ENCODE measurements at regions not wholly inside any gene's neighbourhood (a gene's known extent, or its start where the extent isn't known, plus 50 kb on each side); places are given as distances from the start of the nearest gene placed in this dataset.

GRCh38 chr21:34272321-34272720 lies 91.5 kb upstream of the KCNE2 start:
- ChIA-PET POLR2A (ENCODE audit: partially characterized antibody) (no interaction called here), CTCF (ENCODE audit: partially characterized antibody) (interaction anchor here (0.5 kb wide), 1 partner anchor 438 kb away, joined by 4 read pairs; no protein-coding TSS in a partner anchor)
- Mint-ChIP-seq H3K9me3 (peaks cover 0 to 2% (median 0%) of the 10 kb centered on the region in 8 donors), H3K36me3 (peaks cover 0 to 7% of the 10 kb centered on the region in 2 donors), H3K27me3 (peaks cover 0 to 3% of the 10 kb centered on the region in 2 donors), H3K4me1 (no peaks in the 10 kb centered on the region), H3K4me3 (no peak overlapping the region), H3K27ac (no peak overlapping the region)
- intact Hi-C loops (cut with micrococcal nuclease) = no loop called here
- Histone ChIP-seq H3K4me3 (ENCODE audit: low read length in 2 of 2) (no peak overlapping the region), H3K27ac (ENCODE audit: low read depth, low read length) (no peak overlapping the region), H3K4me1 (ENCODE audit: insufficient read depth, low read length) (no peaks in the 10 kb centered on the region), H3K27me3 (ENCODE audit: insufficient read depth, low read length) (peaks cover 3% of the 10 kb centered on the region), H3K9me3 (ENCODE audit: control insufficient read depth in 1 of 2, low read length in 2 of 2) (no peaks in the 10 kb centered on the region), H3K36me3 (ENCODE audit: insufficient read depth, low read length) (no peaks in the 10 kb centered on the region)
- DNase-seq = no peak

GRCh38 chr21:34274001-34274400 lies 89.8 kb upstream of the KCNE2 start:
- intact Hi-C loops (cut with micrococcal nuclease) = no loop called here
- Mint-ChIP-seq H3K27ac (no peak overlapping the region), H3K9me3 (peaks cover 0 to 2% (median 0%) of the 10 kb centered on the region in 8 donors), H3K4me3 (no peak overlapping the region), H3K27me3 (peaks cover 0 to 5% of the 10 kb centered on the region in 2 donors), H3K36me3 (peaks cover 0 to 3% of the 10 kb centered on the region in 2 donors), H3K4me1 (no peaks in the 10 kb centered on the region)
- Histone ChIP-seq H3K4me1 (ENCODE audit: insufficient read depth, low read length) (no peaks in the 10 kb centered on the region), H3K36me3 (ENCODE audit: insufficient read depth, low read length) (no peaks in the 10 kb centered on the region), H3K27ac (ENCODE audit: low read depth, low read length) (no peak overlapping the region), H3K27me3 (ENCODE audit: insufficient read depth, low read length) (peaks cover 3% of the 10 kb centered on the region), H3K9me3 (ENCODE audit: control insufficient read depth in 1 of 2, low read length in 2 of 2) (no peaks in the 10 kb centered on the region), H3K4me3 (ENCODE audit: low read length in 2 of 2) (no peak overlapping the region)
- POLR2A ChIA-PET (ENCODE audit: partially characterized antibody) = no interaction called here
- DNase-seq = no peak
- CTCF ChIA-PET (ENCODE audit: partially characterized antibody) = interaction anchor here (1.7 kb wide), 1 partner anchor 350 kb away, joined by 7 read pairs; no protein-coding TSS in a partner anchor

GRCh38 chr21:34276711-34277425 lies 86.9 kb upstream of the KCNE2 start:
- no peak for DNase-seq
- no peaks in the 10 kb centered on the region for H3K4me1 ChIP-seq (ENCODE audit: insufficient read depth, low read length)
- H3K9me3 Mint-ChIP-seq = peaks cover 0 to 2% (median 0%) of the 10 kb centered on the region in 8 donors
- H3K36me3 ChIP-seq (ENCODE audit: insufficient read depth, low read length) = no peaks in the 10 kb centered on the region
- peaks cover 3% of the 10 kb centered on the region for H3K27me3 ChIP-seq (ENCODE audit: insufficient read depth, low read length)
- H3K9me3 ChIP-seq (ENCODE audit: control insufficient read depth in 1 of 2, low read length in 2 of 2) = no peaks in the 10 kb centered on the region
- H3K4me3 ChIP-seq (ENCODE audit: low read length in 2 of 2) = no peak overlapping the region
- no peak overlapping the region for H3K27ac Mint-ChIP-seq
- no peak overlapping the region for H3K27ac ChIP-seq (ENCODE audit: low read depth, low read length)
- ChIA-PET CTCF (ENCODE audit: partially characterized antibody) (no interaction called here), POLR2A (ENCODE audit: partially characterized antibody) (no interaction called here)
- peaks cover 0 to 3% of the 10 kb centered on the region in 2 donors for H3K36me3 Mint-ChIP-seq
- no peaks in the 10 kb centered on the region for H3K4me1 Mint-ChIP-seq
- H3K4me3 Mint-ChIP-seq = no peak overlapping the region
- H3K27me3 Mint-ChIP-seq = peaks cover 0 to 5% of the 10 kb centered on the region in 2 donors
- intact Hi-C loops (cut with micrococcal nuclease) = no loop called here

GRCh38 chr21:34278451-34278850 lies 85.4 kb upstream of the KCNE2 start:
- DNase-seq = no peak
- Mint-ChIP-seq H3K27ac (no peak overlapping the region), H3K4me3 (no peak overlapping the region), H3K9me3 (peaks cover 0 to 2% (median 0%) of the 10 kb centered on the region in 8 donors), H3K27me3 (peaks cover 0 to 5% of the 10 kb centered on the region in 2 donors), H3K36me3 (peaks cover 0 to 3% of the 10 kb centered on the region in 2 donors), H3K4me1 (no peaks in the 10 kb centered on the region)
- Histone ChIP-seq H3K36me3 (ENCODE audit: insufficient read depth, low read length) (no peaks in the 10 kb centered on the region), H3K4me3 (ENCODE audit: low read length in 2 of 2) (no peak overlapping the region), H3K27me3 (ENCODE audit: insufficient read depth, low read length) (peaks cover 3% of the 10 kb centered on the region), H3K4me1 (ENCODE audit: insufficient read depth, low read length) (no peaks in the 10 kb centered on the region), H3K9me3 (ENCODE audit: control insufficient read depth in 1 of 2, low read length in 2 of 2) (no peaks in the 10 kb centered on the region), H3K27ac (ENCODE audit: low read depth, low read length) (no peak overlapping the region)
- intact Hi-C loops (cut with micrococcal nuclease) = no loop called here
- ChIA-PET CTCF (ENCODE audit: partially characterized antibody) (no interaction called here), POLR2A (ENCODE audit: partially characterized antibody) (no interaction called here)

GRCh38 chr21:34279285-34279684 lies 84.5 kb upstream of the KCNE2 start:
- Histone ChIP-seq H3K27me3 (ENCODE audit: insufficient read depth, low read length) (peaks cover 3% of the 10 kb centered on the region), H3K27ac (ENCODE audit: low read depth, low read length) (no peak overlapping the region), H3K9me3 (ENCODE audit: control insufficient read depth in 1 of 2, low read length in 2 of 2) (no peaks in the 10 kb centered on the region), H3K36me3 (ENCODE audit: insufficient read depth, low read length) (no peaks in the 10 kb centered on the region), H3K4me1 (ENCODE audit: insufficient read depth, low read length) (no peaks in the 10 kb centered on the region), H3K4me3 (ENCODE audit: low read length in 2 of 2) (no peak overlapping the region)
- intact Hi-C loops (cut with micrococcal nuclease) = no loop called here
- Mint-ChIP-seq H3K9me3 (peaks cover 0 to 2% (median 0%) of the 10 kb centered on the region in 8 donors), H3K4me3 (no peak overlapping the region), H3K36me3 (peaks cover 0 to 3% of the 10 kb centered on the region in 2 donors), H3K27me3 (peaks cover 0 to 5% of the 10 kb centered on the region in 2 donors), H3K27ac (no peak overlapping the region), H3K4me1 (no peaks in the 10 kb centered on the region)
- DNase-seq = no peak
- ChIA-PET POLR2A (ENCODE audit: partially characterized antibody) (no interaction called here), CTCF (ENCODE audit: partially characterized antibody) (no interaction called here)

- ChIA-PET POLR2A (ENCODE audit: partially characterized antibody) (no interaction called here), CTCF (ENCODE audit: partially characterized antibody) (no interaction called here)
- intact Hi-C loops (cut with micrococcal nuclease) = no loop called here
- peaks cover 0 to 2% (median 0%) of the 10 kb centered on the region in 8 donors for H3K9me3 Mint-ChIP-seq
- H3K4me1 ChIP-seq (ENCODE audit: insufficient read depth, low read length) = no peaks in the 10 kb centered on the region
- H3K36me3 ChIP-seq (ENCODE audit: insufficient read depth, low read length) = no peaks in the 10 kb centered on the region
- no peak overlapping the region for H3K4me3 ChIP-seq (ENCODE audit: low read length in 2 of 2)
- peaks cover 0 to 3% of the 10 kb centered on the region in 2 donors for H3K36me3 Mint-ChIP-seq
- no peak overlapping the region for H3K27ac Mint-ChIP-seq
- H3K27ac ChIP-seq (ENCODE audit: low read depth, low read length) = no peak overlapping the region
- DNase-seq = no peak
- peaks cover 0 to 5% of the 10 kb centered on the region in 2 donors for H3K27me3 Mint-ChIP-seq
- H3K9me3 ChIP-seq (ENCODE audit: control insufficient read depth in 1 of 2, low read length in 2 of 2) = no peaks in the 10 kb centered on the region
- peaks cover under 1% of the 10 kb centered on the region for H3K27me3 ChIP-seq (ENCODE audit: insufficient read depth, low read length)
- no peak overlapping the region for H3K4me3 Mint-ChIP-seq
- no peaks in the 10 kb centered on the region for H3K4me1 Mint-ChIP-seq
Observed at GRCh38 chr21:34279883-34280282, 83.9 kb upstream of the KCNE2 start.

- Histone ChIP-seq H3K4me3 (ENCODE audit: low read length in 2 of 2) (no peak overlapping the region), H3K36me3 (ENCODE audit: insufficient read depth, low read length) (no peaks in the 10 kb centered on the region), H3K4me1 (ENCODE audit: insufficient read depth, low read length) (no peaks in the 10 kb centered on the region), H3K27me3 (ENCODE audit: insufficient read depth, low read length) (no peaks in the 10 kb centered on the region), H3K9me3 (ENCODE audit: control insufficient read depth in 1 of 2, low read length in 2 of 2) (no peaks in the 10 kb centered on the region), H3K27ac (ENCODE audit: low read depth, low read length) (no peak overlapping the region)
- H3K27ac Mint-ChIP-seq = no peak overlapping the region
- POLR2A ChIA-PET (ENCODE audit: partially characterized antibody) = no interaction called here
- intact Hi-C loops (cut with micrococcal nuclease) = no loop called here
- peaks cover 0 to 2% (median 0%) of the 10 kb centered on the region in 8 donors for H3K9me3 Mint-ChIP-seq
- H3K36me3 Mint-ChIP-seq = peaks cover 0 to 3% of the 10 kb centered on the region in 2 donors
- no peaks in the 10 kb centered on the region for H3K4me1 Mint-ChIP-seq
- H3K4me3 Mint-ChIP-seq = no peak overlapping the region
- peaks cover 0 to 5% of the 10 kb centered on the region in 2 donors for H3K27me3 Mint-ChIP-seq
- CTCF ChIA-PET (ENCODE audit: partially characterized antibody) = no interaction called here
- DNase-seq = no peak
Observed at GRCh38 chr21:34280389-34280795, 83.4 kb upstream of the KCNE2 start.

Measured in CD4-positive, alpha-beta memory T cell (primary cell).